Cardiac fibroblast (primary cell): ENCODE measurements at regions not wholly inside any gene's neighbourhood (a gene's known extent, or its start where the extent isn't known, plus 50 kb on each side); places are given as distances from the start of the nearest gene placed in this dataset.

Experiments
- DNase-seq, 2 donors: peaks; one replicate each; pipeline versions ENCODE4 v3.0.0 to v3.0.0-alpha.2; 2010; ENCODE audit warnings: low read depth in 2 of 2
- H3K4me3 ChIP-seq, 2 donors: replicated peaks in 1 of 2; 1 replicate in 1 of 2; 2 replicates in 1 of 2; pipeline ENCODE4 v1.5.1; 2011; ENCODE audit warnings: low read depth in 2 of 2, low read length in 2 of 2, mild to moderate bottlenecking in 2 of 2, moderate library complexity in 1 of 2
- TF ChIP-seq, protein P1 (sequence below): IDR thresholded peaks from one replicate; pipeline ENCODE4 v1.5.1; 2011; ENCODE audit warnings: low read depth, mild to moderate bottlenecking, low read length, inconsistent platforms

GRCh38 chr5:51539232-51539631 is 156.0 kb downstream of the ISL1 start:
- no peak overlapping the region for H3K4me3 ChIP-seq
- no peak for DNase-seq
- TF ChIP-seq, protein P1, sequence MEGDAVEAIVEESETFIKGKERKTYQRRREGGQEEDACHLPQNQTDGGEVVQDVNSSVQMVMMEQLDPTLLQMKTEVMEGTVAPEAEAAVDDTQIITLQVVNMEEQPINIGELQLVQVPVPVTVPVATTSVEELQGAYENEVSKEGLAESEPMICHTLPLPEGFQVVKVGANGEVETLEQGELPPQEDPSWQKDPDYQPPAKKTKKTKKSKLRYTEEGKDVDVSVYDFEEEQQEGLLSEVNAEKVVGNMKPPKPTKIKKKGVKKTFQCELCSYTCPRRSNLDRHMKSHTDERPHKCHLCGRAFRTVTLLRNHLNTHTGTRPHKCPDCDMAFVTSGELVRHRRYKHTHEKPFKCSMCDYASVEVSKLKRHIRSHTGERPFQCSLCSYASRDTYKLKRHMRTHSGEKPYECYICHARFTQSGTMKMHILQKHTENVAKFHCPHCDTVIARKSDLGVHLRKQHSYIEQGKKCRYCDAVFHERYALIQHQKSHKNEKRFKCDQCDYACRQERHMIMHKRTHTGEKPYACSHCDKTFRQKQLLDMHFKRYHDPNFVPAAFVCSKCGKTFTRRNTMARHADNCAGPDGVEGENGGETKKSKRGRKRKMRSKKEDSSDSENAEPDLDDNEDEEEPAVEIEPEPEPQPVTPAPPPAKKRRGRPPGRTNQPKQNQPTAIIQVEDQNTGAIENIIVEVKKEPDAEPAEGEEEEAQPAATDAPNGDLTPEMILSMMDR, result no peak

DNA sequence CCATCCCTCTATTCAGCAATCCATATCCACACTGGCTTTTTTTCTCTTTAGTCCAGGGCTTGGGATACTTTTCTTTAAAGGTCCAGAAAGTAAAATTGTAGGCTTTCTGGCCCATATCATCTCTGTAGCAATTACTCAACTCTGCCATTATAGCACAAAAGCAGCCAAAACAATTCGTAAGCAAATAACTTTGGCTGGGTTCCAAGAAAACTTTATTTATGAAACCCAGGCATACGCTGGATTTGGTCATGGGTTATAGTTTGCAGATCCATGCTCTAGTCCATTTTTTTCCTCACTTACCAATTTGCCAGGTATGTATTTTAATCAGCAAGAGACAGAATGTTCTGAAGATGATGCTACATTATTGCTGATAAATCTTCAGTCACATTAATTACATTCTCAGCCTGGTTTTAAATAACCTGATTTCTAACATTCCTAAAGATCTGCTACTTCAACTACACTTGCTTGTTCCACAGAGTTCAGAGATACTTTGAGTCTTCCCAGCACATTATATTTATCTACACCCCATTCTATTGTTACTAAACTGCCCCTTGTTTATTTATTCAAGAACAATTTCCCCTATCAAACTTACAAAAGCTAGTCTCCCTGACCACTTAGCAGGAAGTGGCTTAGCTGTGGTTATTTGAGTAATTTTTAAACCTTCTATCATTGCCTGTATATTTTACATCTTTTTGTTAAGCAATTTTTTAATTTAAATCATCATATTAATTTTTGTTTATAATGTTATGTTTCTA is 161.0 kb downstream of the ISL1 start:
- H3K4me3 ChIP-seq, result no peak overlapping the region
- DNase-seq, result peak in 1 of 2 donors; percentile 2
- TF ChIP-seq, protein P1, result no peak

- TF ChIP-seq, protein P1, result no peak
- no peak for DNase-seq
- no peak overlapping the region for H3K4me3 ChIP-seq
Measured at GRCh38 chr5:51556833-51557232, 173.6 kb downstream of the ISL1 start.

DNA sequence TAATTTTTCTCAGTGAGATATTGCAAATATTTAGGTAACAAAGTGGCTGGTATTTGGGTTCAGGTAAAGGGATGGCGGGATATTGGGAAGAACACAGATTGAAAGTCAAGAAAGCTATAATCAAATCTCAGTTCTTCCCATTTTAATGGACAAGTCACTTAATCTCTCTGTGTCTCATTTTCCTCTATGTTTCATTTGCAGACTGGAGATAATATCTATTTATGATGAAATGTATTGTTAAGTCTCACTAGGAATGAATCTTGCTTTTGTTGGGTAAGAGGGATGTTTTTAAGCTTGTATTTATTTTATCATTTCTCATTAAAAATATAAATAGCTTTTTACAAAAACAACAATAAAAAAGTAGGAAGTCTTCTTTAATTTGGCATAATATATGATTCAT is 175.4 kb downstream of the ISL1 start:
- TF ChIP-seq, protein P1, result no peak
- no peak for DNase-seq
- H3K4me3 ChIP-seq, result no peak overlapping the region

DNA sequence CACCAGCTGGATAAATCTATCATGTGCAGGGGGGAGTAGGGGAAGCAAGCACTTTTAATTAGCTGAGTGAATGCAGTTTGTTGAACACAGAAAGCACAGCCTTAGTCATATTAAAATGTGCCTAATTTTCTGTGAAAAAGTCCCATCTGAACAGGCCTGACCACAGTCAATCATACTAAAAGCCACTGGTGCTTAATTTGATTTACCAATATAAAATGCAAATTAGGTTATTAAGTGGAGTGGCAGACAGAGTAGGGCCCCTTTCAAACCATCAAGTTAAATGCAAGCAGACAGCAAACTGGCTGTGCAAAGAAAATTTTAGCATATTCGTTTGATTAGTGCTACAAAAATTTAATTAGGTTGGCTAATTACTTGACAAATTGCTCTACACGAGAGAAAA is 176.1 kb downstream of the ISL1 start:
- H3K4me3 ChIP-seq, result no peak overlapping the region
- DNase-seq, result no peak
- TF ChIP-seq, protein P1, result no peak

DNA sequence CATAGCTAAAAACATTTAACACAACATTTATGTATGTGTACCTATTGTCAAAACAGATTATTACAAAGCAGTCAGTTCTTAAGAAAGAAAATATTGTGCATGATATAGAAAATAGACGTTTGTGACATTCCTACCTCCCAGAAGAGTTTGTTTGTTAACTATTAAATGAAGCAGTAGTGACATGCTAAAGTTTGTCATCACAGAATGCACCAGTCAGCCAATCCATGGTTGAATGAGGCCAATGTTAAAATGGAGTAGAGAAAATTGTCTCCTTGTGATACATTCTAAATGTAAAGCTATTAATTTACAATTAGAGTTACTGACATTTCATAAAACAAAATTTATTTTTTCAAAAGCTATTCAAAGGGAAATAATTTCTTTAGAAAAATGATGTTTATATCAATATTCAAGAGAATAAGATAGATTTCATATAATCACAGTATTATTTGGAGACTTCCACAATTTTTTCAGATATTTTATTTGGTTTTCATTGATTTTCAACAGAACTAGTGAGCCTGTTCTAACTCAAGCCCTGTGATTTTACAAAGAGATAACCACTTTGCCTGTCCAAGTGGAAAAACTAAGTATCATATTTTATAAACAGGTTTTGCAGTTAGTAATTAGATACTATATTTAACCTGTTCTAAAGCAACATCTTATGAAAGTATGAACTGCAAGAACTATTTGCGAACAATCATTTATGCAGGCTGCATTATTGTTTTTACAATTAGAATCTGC is 176.8 kb downstream of the ISL1 start:
- no peak overlapping the region for H3K4me3 ChIP-seq

More for the DNA sequence above, 176.8 kb downstream of the ISL1 start:
- DNase-seq, result no peak
- TF ChIP-seq, protein P1, result no peak
